LNCaP clone FGC (cell line): ENCODE measurements at regions not wholly inside any gene's neighbourhood (a gene's known extent, or its start where the extent isn't known, plus 50 kb on each side); places are given as distances from the start of the nearest gene placed in this dataset.
"Not testable (repeated sequence)": the region's sequence is repeated elsewhere in the genome, so short reads cannot be mapped to it uniquely, and the experiment has no call there.

Source experiments
- DNase-seq: peaks from one replicate; pipeline ENCODE4 v3.0.0-alpha.2; 2011; ENCODE audit warnings: low read depth
- H3K4me3 ChIP-seq: 2 replicates; pipeline ENCODE4 v1.5.1; 2011; ENCODE audit warnings: mild to moderate bottlenecking, low read depth, low read length, control low read depth
- CTCF ChIP-seq: IDR thresholded peaks from 2 replicates; pipeline ENCODE4 v1.5.1; 2012; ENCODE audit warnings: mild to moderate bottlenecking; ENCODE audit not compliant: control insufficient read depth, insufficient read depth; ENCODE audit errors: extremely low read depth

- no peak for TF ChIP-seq CTCF
- no peak for DNase-seq
- H3K4me3 ChIP-seq: no peak overlapping the region
These were observed 274.4 kb upstream of the SLC14A2 start for GRCh38 chr18:45340884-45341283.

- no peak for TF ChIP-seq CTCF
- H3K4me3 ChIP-seq: no peak overlapping the region
- DNase-seq: no peak
These were observed 273.8 kb upstream of the SLC14A2 start for GRCh38 chr18:45341454-45341853.

GRCh38 chr18:45342166-45342565 lies 273.1 kb upstream of the SLC14A2 start:
- no peak for TF ChIP-seq CTCF
- H3K4me3 ChIP-seq: no peak overlapping the region
- no peak for DNase-seq

GRCh38 chr18:45342653-45343052 lies 272.6 kb upstream of the SLC14A2 start:
- TF ChIP-seq CTCF: no peak
- no peak overlapping the region for H3K4me3 ChIP-seq
- no peak for DNase-seq

GRCh38 chr18:45343365-45343764 lies 271.9 kb upstream of the SLC14A2 start:
- TF ChIP-seq CTCF: no peak
- DNase-seq: no peak
- no peak overlapping the region for H3K4me3 ChIP-seq

GRCh38 chr18:45344680-45345079 lies 270.6 kb upstream of the SLC14A2 start:
- not testable (repeated sequence) for H3K4me3 ChIP-seq, DNase-seq

GRCh38 chr18:45349019-45349418 lies 266.3 kb upstream of the SLC14A2 start:
- no peak overlapping the region for H3K4me3 ChIP-seq
- no peak for TF ChIP-seq CTCF
- no peak for DNase-seq

- TF ChIP-seq CTCF: no peak
- no peak for DNase-seq
- no peak overlapping the region for H3K4me3 ChIP-seq
These were observed 265.8 kb upstream of the SLC14A2 start for GRCh38 chr18:45349467-45349866.
